Skin epidermis (tissue), 12 donors: ENCODE measurements at regions not wholly inside any gene's neighbourhood (a gene's known extent, or its start where the extent isn't known, plus 50 kb on each side); places are given as distances from the start of the nearest gene placed in this dataset.

Experiments used
- H3K27ac ChIP-seq, 21 experiments: fragments of 200-600 bp; sonication (generic) in 11 of 21; one replicate each; pipeline ENCODE4 v1.5.0; 2020; ENCODE audit warnings: mild to moderate bottlenecking in 3 of 21, inconsistent platforms in 2 of 21, moderate library complexity in 2 of 21
- H3K4me3 ChIP-seq, 7 experiments: fragments of 200-600 bp; sonication (generic) in 2 of 7; one replicate each; pipeline ENCODE4 v1.5.0; 2020; ENCODE audit warnings: inconsistent platforms in 2 of 7, mild to moderate bottlenecking in 2 of 7, moderate library complexity in 1 of 7

- Histone ChIP-seq H3K27ac (no peak overlapping the region), H3K4me3 (no peak overlapping the region)
Measured at GRCh38 chr9:120294003-120294402, 286.0 kb downstream of the CDK5RAP2 start.

- Histone ChIP-seq H3K4me3 (no peak overlapping the region), H3K27ac (no peak overlapping the region)
Measured at GRCh38 chr9:120292606-120293005, 287.4 kb downstream of the CDK5RAP2 start.

GRCh38 chr9:120291050-120291449, 288.9 kb downstream of the CDK5RAP2 start:
- no peak overlapping the region for H3K27ac ChIP-seq

GRCh38 chr9:120289990-120290975, 289.7 kb downstream of the CDK5RAP2 start:
- H3K4me3 ChIP-seq = no peak overlapping the region
- H3K27ac ChIP-seq = no peak overlapping the region

More at GRCh38 chr9:120291050-120291449, 288.9 kb downstream of the CDK5RAP2 start:
- H3K4me3 ChIP-seq = no peak overlapping the region

GRCh38 chr9:120289098-120289497, 290.9 kb downstream of the CDK5RAP2 start:
- Histone ChIP-seq H3K4me3 (no peak overlapping the region), H3K27ac (no peak overlapping the region)

- no peak overlapping the region for H3K4me3 ChIP-seq
- no peak overlapping the region for H3K27ac ChIP-seq
Measured at GRCh38 chr9:120286530-120286929, 293.4 kb downstream of the CDK5RAP2 start.

- H3K27ac ChIP-seq = no peak overlapping the region
- H3K4me3 ChIP-seq = no peak overlapping the region
Measured at GRCh38 chr9:120284821-120285220, 295.1 kb downstream of the CDK5RAP2 start.

- Histone ChIP-seq H3K4me3 (no peak overlapping the region), H3K27ac (no peak overlapping the region)
Measured at GRCh38 chr9:120281665-120282064, 298.3 kb downstream of the CDK5RAP2 start.

- Histone ChIP-seq H3K4me3 (no peak overlapping the region), H3K27ac (no peak overlapping the region)
Measured at GRCh38 chr9:120267929-120268328, 312.0 kb downstream of the CDK5RAP2 start.

- Histone ChIP-seq H3K4me3 (no peak overlapping the region), H3K27ac (no peak overlapping the region)
Measured at GRCh38 chr9:120265791-120266190, 314.2 kb downstream of the CDK5RAP2 start.

GRCh38 chr9:120264528-120264927, 315.4 kb downstream of the CDK5RAP2 start:
- H3K27ac ChIP-seq = no peak overlapping the region
- H3K4me3 ChIP-seq = no peak overlapping the region

GRCh38 chr9:120263836-120264235, 316.1 kb downstream of the CDK5RAP2 start:
- Histone ChIP-seq H3K27ac (no peak overlapping the region), H3K4me3 (no peak overlapping the region)

GRCh38 chr9:120261419-120261818, 318.5 kb downstream of the CDK5RAP2 start:
- Histone ChIP-seq H3K4me3 (no peak overlapping the region), H3K27ac (no peak overlapping the region)

GRCh38 chr9:120259100-120259499, 320.9 kb downstream of the CDK5RAP2 start:
- Histone ChIP-seq H3K4me3 (no peak overlapping the region), H3K27ac (no peak overlapping the region)

- H3K4me3 ChIP-seq = no peak overlapping the region
Measured at GRCh38 chr9:120258096-120258495, 321.9 kb downstream of the CDK5RAP2 start.

GRCh38 chr9:120257483-120257882, 322.5 kb downstream of the CDK5RAP2 start:
- Histone ChIP-seq H3K27ac (no peak overlapping the region), H3K4me3 (no peak overlapping the region)

More at GRCh38 chr9:120258096-120258495, 321.9 kb downstream of the CDK5RAP2 start:
- no peak overlapping the region for H3K27ac ChIP-seq

- no peak overlapping the region for H3K4me3 ChIP-seq
- no peak overlapping the region for H3K27ac ChIP-seq
Measured at GRCh38 chr9:120256146-120256545, 323.8 kb downstream of the CDK5RAP2 start.

- H3K27ac ChIP-seq = no peak overlapping the region
- H3K4me3 ChIP-seq = no peak overlapping the region
Measured at GRCh38 chr9:120252248-120252647, 327.7 kb downstream of the CDK5RAP2 start.

- H3K4me3 ChIP-seq = no peak overlapping the region
Measured at GRCh38 chr9:120242116-120242811, 337.7 kb downstream of the CDK5RAP2 start.

GRCh38 chr9:120236596-120236995, 343.4 kb downstream of the CDK5RAP2 start:
- Histone ChIP-seq H3K27ac (no peak overlapping the region), H3K4me3 (no peak overlapping the region)

More at GRCh38 chr9:120242116-120242811, 337.7 kb downstream of the CDK5RAP2 start:
- H3K27ac ChIP-seq = no peak overlapping the region

- Histone ChIP-seq H3K4me3 (no peak overlapping the region), H3K27ac (no peak overlapping the region)
Measured at GRCh38 chr9:120235081-120235480, 344.9 kb downstream of the CDK5RAP2 start.
